GM19043 (cell line): ENCODE measurements at regions not wholly inside any gene's neighbourhood (a gene's known extent, or its start where the extent isn't known, plus 50 kb on each side); places are given as distances from the start of the nearest gene placed in this dataset.

ENCODE experiments used
- ATAC-seq: cut with Tn5 transposase; IDR thresholded peaks from one replicate; pipeline ENCODE4 v1.9.1; 2021; ENCODE audit warnings: low read depth; ENCODE audit not compliant: unreplicated experiment

- ATAC-seq = no peak
Measured at GRCh38 chr10:130727766-130728490, 583.6 kb downstream of the TCERG1L start.

GRCh38 chr10:130728531-130729215, 582.8 kb downstream of the TCERG1L start:
- no peak for ATAC-seq

GRCh38 chr10:130729876-130730275, 581.6 kb downstream of the TCERG1L start:
- ATAC-seq = no peak

- ATAC-seq = no peak
Measured at GRCh38 chr10:130737186-130737585, 574.3 kb downstream of the TCERG1L start.

- no peak for ATAC-seq
Measured at GRCh38 chr10:130737621-130738020, 573.9 kb downstream of the TCERG1L start.

- no peak for ATAC-seq
Measured at GRCh38 chr10:130739016-130739756, 572.3 kb downstream of the TCERG1L start.

- no peak for ATAC-seq
Measured at GRCh38 chr10:130739757-130740145, 571.8 kb downstream of the TCERG1L start.

GRCh38 chr10:130740166-130740565, 571.4 kb downstream of the TCERG1L start:
- no peak for ATAC-seq

- no peak for ATAC-seq
Measured at GRCh38 chr10:130740915-130741750, 570.4 kb downstream of the TCERG1L start.

- no peak for ATAC-seq
Measured at GRCh38 chr10:130741901-130742855, 569.3 kb downstream of the TCERG1L start.

- no peak for ATAC-seq
Measured at GRCh38 chr10:130742941-130743675, 568.4 kb downstream of the TCERG1L start.

- ATAC-seq = no peak
Measured at GRCh38 chr10:130743751-130744271, 567.7 kb downstream of the TCERG1L start.

GRCh38 chr10:130744631-130745030, 566.9 kb downstream of the TCERG1L start:
- ATAC-seq = no peak

GRCh38 chr10:130745251-130745650, 566.3 kb downstream of the TCERG1L start:
- no peak for ATAC-seq

- ATAC-seq = no peak
Measured at GRCh38 chr10:130745821-130746220, 565.7 kb downstream of the TCERG1L start.

- ATAC-seq = no peak
Measured at GRCh38 chr10:130746311-130746710, 565.2 kb downstream of the TCERG1L start.

GRCh38 chr10:130747356-130747755, 564.2 kb downstream of the TCERG1L start:
- ATAC-seq = no peak

- no peak for ATAC-seq
Measured at GRCh38 chr10:130747946-130748345, 563.6 kb downstream of the TCERG1L start.
